GM19395 (cell line): ENCODE measurements at regions not wholly inside any gene's neighbourhood (a gene's known extent, or its start where the extent isn't known, plus 50 kb on each side); places are given as distances from the start of the nearest gene placed in this dataset.
"Not testable (repeated sequence)": the region's sequence is repeated elsewhere in the genome, so short reads cannot be mapped to it uniquely, and the experiment has no call there.

Experiments used
- ATAC-seq: cut with Tn5 transposase; IDR thresholded peaks from one replicate; pipeline ENCODE4 v1.9.1; 2021; ENCODE audit warnings: mild to moderate bottlenecking, moderate library complexity; ENCODE audit not compliant: unreplicated experiment

- no peak for ATAC-seq
Observed at GRCh38 chr3:26964313-26964712, 341.7 kb downstream of the LRRC3B start.

GRCh38 chr3:26964836-26965235 lies 342.3 kb downstream of the LRRC3B start:
- ATAC-seq: no peak

- ATAC-seq: no peak
Observed at GRCh38 chr3:26967501-26967900, 344.9 kb downstream of the LRRC3B start.

- ATAC-seq: no peak
Observed at GRCh38 chr3:26984416-26985390, 362.1 kb downstream of the LRRC3B start.

GRCh38 chr3:26989037-26989436 lies 366.5 kb downstream of the LRRC3B start:
- ATAC-seq: no peak

GRCh38 chr3:26997226-26997625 lies 372.0 kb downstream of the NEK10 start:
- no peak for ATAC-seq

GRCh38 chr3:27010834-27011233 lies 358.3 kb downstream of the NEK10 start:
- ATAC-seq: no peak

- ATAC-seq: no peak
Observed at GRCh38 chr3:27022096-27022761, 347.0 kb downstream of the NEK10 start.

GRCh38 chr3:27024493-27024892 lies 344.7 kb downstream of the NEK10 start:
- no peak for ATAC-seq

- ATAC-seq: no peak
Observed at GRCh38 chr3:27025718-27026117, 343.5 kb downstream of the NEK10 start.

- ATAC-seq: no peak
Observed at GRCh38 chr3:27031476-27031875, 337.7 kb downstream of the NEK10 start.

GRCh38 chr3:27034255-27034654 lies 334.9 kb downstream of the NEK10 start:
- no peak for ATAC-seq

GRCh38 chr3:27040674-27041073 lies 328.5 kb downstream of the NEK10 start:
- ATAC-seq: no peak

GRCh38 chr3:27042541-27042940 lies 326.6 kb downstream of the NEK10 start:
- ATAC-seq: not testable (repeated sequence)

GRCh38 chr3:27043328-27043955 lies 325.7 kb downstream of the NEK10 start:
- no peak for ATAC-seq

- no peak for ATAC-seq
Observed at GRCh38 chr3:27044931-27045481, 324.2 kb downstream of the NEK10 start.

GRCh38 chr3:27046351-27046750 lies 322.8 kb downstream of the NEK10 start:
- no peak for ATAC-seq

- ATAC-seq: no peak
Observed at GRCh38 chr3:27049792-27050191, 319.4 kb downstream of the NEK10 start.

- not testable (repeated sequence) for ATAC-seq
Observed at GRCh38 chr3:27051527-27051926, 317.7 kb downstream of the NEK10 start.

- no peak for ATAC-seq
Observed at GRCh38 chr3:27056326-27056725, 312.9 kb downstream of the NEK10 start.

GRCh38 chr3:27059489-27059888 lies 309.7 kb downstream of the NEK10 start:
- no peak for ATAC-seq
